ENCODE measurements at regions not wholly inside any gene's neighbourhood (a gene's known extent, or its start where the extent isn't known, plus 50 kb on each side); places are given as distances from the start of the nearest gene placed in this dataset.

- TF ChIP-seq CTCF (IDR thresholded peaks at IDR 0.05; ENCODE audit: low read depth, low read length, missing input control): no peak
- TF ChIP-seq TAF1 (conservative IDR thresholded peaks at IDR 0.05): no peak
- TF ChIP-seq MAX (IDR thresholded peaks at IDR 0.05): no peak
- no peak for TF ChIP-seq HNF4A (conservative IDR thresholded peaks at IDR 0.05)
- no peak for TF ChIP-seq NR2F2 (IDR thresholded peaks at IDR 0.05)
- no peak for TF ChIP-seq EGR1 (IDR thresholded peaks at IDR 0.05; ENCODE audit: low read depth in 2 of 2)
- no peak for TF ChIP-seq GABPA (IDR thresholded peaks at IDR 0.05 in 1 of 2, conservative IDR thresholded peaks at IDR 0.05 in 1 of 2)
- no peak for TF ChIP-seq ATF3 (IDR thresholded peaks at IDR 0.05)
Measured at GRCh38 chr17:31794111-31794510, 64.9 kb downstream of the COPRS start.

Data from liver (tissue), 3 donors.